ENCODE measurements at regions not wholly inside any gene's neighbourhood (a gene's known extent, or its start where the extent isn't known, plus 50 kb on each side); places are given as distances from the start of the nearest gene placed in this dataset.

DNA sequence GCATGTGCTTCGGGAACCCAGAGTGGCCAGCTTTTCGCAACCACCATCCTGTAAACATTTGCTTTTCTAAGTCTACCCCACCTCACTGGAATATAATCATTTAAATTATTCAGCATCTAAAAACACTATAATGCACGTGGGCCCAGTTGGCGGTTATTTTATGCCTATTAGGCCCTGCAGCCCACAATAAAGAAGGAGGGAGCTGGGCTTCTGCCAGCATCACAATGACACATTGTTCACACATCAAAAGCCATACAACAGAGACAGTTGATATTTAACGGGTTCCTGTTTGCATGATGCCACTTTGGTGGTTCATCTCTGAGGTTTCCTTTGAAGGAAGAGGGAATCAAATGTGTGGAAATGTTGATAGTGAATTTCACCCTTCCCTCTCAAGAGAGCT is 916.0 kb upstream of the CELF4 start:
- no peak for TF ChIP-seq CTCF (IDR thresholded peaks at IDR 0.05; ENCODE audit: low read depth, low read length, missing input control)
- TF ChIP-seq YY1 (IDR thresholded peaks at IDR 0.05): no peak
- TF ChIP-seq MAX (IDR thresholded peaks at IDR 0.05): no peak
- TF ChIP-seq REST (IDR thresholded peaks at IDR 0.05): no peak
- no peak for TF ChIP-seq ATF3 (IDR thresholded peaks at IDR 0.05)
- TF ChIP-seq RAD21 (IDR thresholded peaks at IDR 0.05): no peak
- no peak for TF ChIP-seq FOXA1 (IDR thresholded peaks at IDR 0.05)
- TF ChIP-seq JUND (IDR thresholded peaks at IDR 0.05): no peak
- no peak for TF ChIP-seq TAF1 (conservative IDR thresholded peaks at IDR 0.05)
- TF ChIP-seq EGR1 (IDR thresholded peaks at IDR 0.05; ENCODE audit: low read depth in 2 of 2): no peak
- TF ChIP-seq SP1 (IDR thresholded peaks at IDR 0.05): no peak

Data from liver (tissue), 3 donors.